Naive thymus-derived CD4-positive, alpha-beta T cell (primary cell): ENCODE measurements at regions not wholly inside any gene's neighbourhood (a gene's known extent, or its start where the extent isn't known, plus 50 kb on each side); places are given as distances from the start of the nearest gene placed in this dataset.

Experiments
- ATAC-seq: fragments of 150-1000 bp; cut with Tn5 transposase; 2 replicates; pipeline ENCODE4 v1.10.0; 2021; ENCODE audit warnings: mild to moderate bottlenecking, moderate library complexity
- CTCF ChIA-PET: fragments of 350-600 bp; sonication (Branson Sonifier 250); formaldehyde crosslinking; loops from one replicate; lab custom pipeline; 2021; ENCODE audit warnings: antibody characterized with exemption; lab: Charles Lee
- POLR2A ChIA-PET: fragments of 350-600 bp; sonication (Branson Sonifier 250); formaldehyde crosslinking; loops from one replicate; lab custom pipeline; 2021; ENCODE audit warnings: antibody characterized with exemption, inconsistent platforms; lab: Charles Lee
- DNase-seq, 9 donors: peaks; one replicate each; pipeline versions ENCODE4 v3.0.0 to v3.0.0-alpha.2; 2020 to 2022; ENCODE audit warnings: mixed read lengths in 1 of 9
- H3K27ac ChIP-seq: one replicate; pipeline ENCODE4 v1.7.0; 2013; ENCODE audit warnings: mild to moderate bottlenecking, low read depth, low read length, moderate library complexity
- H3K27me3 ChIP-seq, 2 donors: one replicate each; pipeline ENCODE4 v1.7.0; 2013; ENCODE audit warnings: low read length in 2 of 2, mild to moderate bottlenecking in 2 of 2, moderate library complexity in 2 of 2; ENCODE audit not compliant: control insufficient read depth in 2 of 2, insufficient read depth in 2 of 2
- H3K36me3 ChIP-seq, 3 experiments: 1 replicate in 2 of 3; 2 replicates in 1 of 3; pipeline ENCODE4 v1.7.0; 2013; ENCODE audit warnings: low read length in 3 of 3, mild to moderate bottlenecking in 3 of 3, moderate library complexity in 1 of 3; ENCODE audit not compliant: insufficient read depth in 3 of 3, control insufficient read depth in 2 of 3
- H3K4me1 ChIP-seq, 2 donors: one replicate each; pipeline ENCODE4 v1.7.0; 2013; ENCODE audit warnings: low read length in 2 of 2, mild to moderate bottlenecking in 2 of 2, moderate library complexity in 1 of 2; ENCODE audit not compliant: control insufficient read depth in 2 of 2, insufficient read depth in 2 of 2
- H3K4me3 ChIP-seq: 2 replicates; pipeline ENCODE4 v1.7.0; 2013; ENCODE audit warnings: mild to moderate bottlenecking, low read length
- H3K9me3 ChIP-seq, 3 experiments: 1 replicate in 2 of 3; 2 replicates in 1 of 3; pipeline ENCODE4 v1.7.0; 2013; ENCODE audit warnings: low read length in 3 of 3; ENCODE audit not compliant: control insufficient read depth in 2 of 3
- H3K27ac Mint-ChIP-seq, 9 donors: one replicate each; pipeline ENCODE4 v1.8.0; 2020 to 2022; ENCODE audit warnings: mixed read lengths in 9 of 9, mild to moderate bottlenecking in 8 of 9, moderate library complexity in 5 of 9, inconsistent platforms in 2 of 9
- H3K27me3 Mint-ChIP-seq, 5 donors: one replicate each; pipeline ENCODE4 v1.8.0; 2021 to 2022; ENCODE audit warnings: mixed read lengths in 5 of 5, mild to moderate bottlenecking in 1 of 5
- H3K36me3 Mint-ChIP-seq, 5 donors: one replicate each; pipeline ENCODE4 v1.8.0; 2020 to 2022; ENCODE audit warnings: mixed read lengths in 5 of 5, mild to moderate bottlenecking in 3 of 5, inconsistent platforms in 1 of 5
- H3K4me1 Mint-ChIP-seq, 7 donors: one replicate each; pipeline ENCODE4 v1.8.0; 2020 to 2022; ENCODE audit warnings: mixed read lengths in 7 of 7, mild to moderate bottlenecking in 3 of 7, inconsistent platforms in 1 of 7
- H3K4me3 Mint-ChIP-seq, 10 donors: one replicate each; pipeline ENCODE4 v1.8.0; 2020 to 2022; ENCODE audit warnings: mild to moderate bottlenecking in 10 of 10, mixed read lengths in 10 of 10, moderate library complexity in 6 of 10, inconsistent platforms in 2 of 10
- H3K9me3 Mint-ChIP-seq, 11 donors: one replicate each; pipeline ENCODE4 v1.8.0; 2020 to 2022; ENCODE audit warnings: mixed read lengths in 11 of 11, mild to moderate bottlenecking in 4 of 11, inconsistent platforms in 1 of 11, moderate library complexity in 1 of 11
- intact Hi-C, 2 donors: fragments of 100-400 bp; cut with micrococcal nuclease; formaldehyde crosslinking; loops; one replicate each; pipeline ENCODE4 v1.15.1; 2023

- Mint-ChIP-seq H3K36me3 (no peaks in the 10 kb centered on the region), H3K4me1 (no peaks in the 10 kb centered on the region), H3K27me3 (peaks cover 10 to 29% (median 21%) of the 10 kb centered on the region in 5 donors), H3K27ac (no peak overlapping the region), H3K4me3 (no peak overlapping the region), H3K9me3 (no peaks in the 10 kb centered on the region)
- H3K27ac ChIP-seq: no peak overlapping the region
- no peaks in the 10 kb centered on the region for H3K36me3 ChIP-seq
- no peak for ATAC-seq
- intact Hi-C loops: no loop called here
- DNase-seq: no peak
- ChIA-PET CTCF (interaction anchor here (0.9 kb wide), 2 partner anchors 128 to 130 kb away, joined by 4 to 5 read pairs; no protein-coding TSS in a partner anchor), POLR2A (no interaction called here)
- H3K9me3 ChIP-seq: no peaks in the 10 kb centered on the region
- H3K4me3 ChIP-seq: no peak overlapping the region
- H3K4me1 ChIP-seq: no peaks in the 10 kb centered on the region
- H3K27me3 ChIP-seq: no peaks in the 10 kb centered on the region
These were observed 96.9 kb upstream of the NT5E start for GRCh38 chr6:85353012-85353411.

GRCh38 chr6:85348643-85349042 is 101.2 kb upstream of the NT5E start:
- ATAC-seq: no peak
- Histone ChIP-seq H3K27me3 (no peaks in the 10 kb centered on the region), H3K4me1 (no peaks in the 10 kb centered on the region), H3K4me3 (no peak overlapping the region), H3K36me3 (no peaks in the 10 kb centered on the region), H3K27ac (no peak overlapping the region), H3K9me3 (no peaks in the 10 kb centered on the region)
- no peaks in the 10 kb centered on the region for H3K9me3 Mint-ChIP-seq
- POLR2A ChIA-PET: no interaction called here
- no peak overlapping the region for H3K4me3 Mint-ChIP-seq
- intact Hi-C loops: no loop called here
- H3K27me3 Mint-ChIP-seq: peaks cover 11 to 39% (median 15%) of the 10 kb centered on the region in 5 donors
- CTCF ChIA-PET: no interaction called here
- H3K4me1 Mint-ChIP-seq: no peaks in the 10 kb centered on the region
- no peak for DNase-seq
- no peaks in the 10 kb centered on the region for H3K36me3 Mint-ChIP-seq
- H3K27ac Mint-ChIP-seq: no peak overlapping the region

- H3K27me3 ChIP-seq: no peaks in the 10 kb centered on the region
- H3K4me3 ChIP-seq: no peak overlapping the region
- no peaks in the 10 kb centered on the region for H3K4me1 Mint-ChIP-seq
- ATAC-seq: no peak
- POLR2A ChIA-PET: no interaction called here
- no peaks in the 10 kb centered on the region for H3K9me3 Mint-ChIP-seq
- CTCF ChIA-PET: no interaction called here
- H3K9me3 ChIP-seq: no peaks in the 10 kb centered on the region
- peaks cover 15 to 38% (median 18%) of the 10 kb centered on the region in 5 donors for H3K27me3 Mint-ChIP-seq
- no peaks in the 10 kb centered on the region for H3K36me3 Mint-ChIP-seq
- intact Hi-C loops: no loop called here
- H3K4me3 Mint-ChIP-seq: no peak overlapping the region
- no peak for DNase-seq
- H3K27ac ChIP-seq: no peak overlapping the region
- H3K4me1 ChIP-seq: no peaks in the 10 kb centered on the region
- no peak overlapping the region for H3K27ac Mint-ChIP-seq
- H3K36me3 ChIP-seq: no peaks in the 10 kb centered on the region
These were observed 102.1 kb upstream of the NT5E start for GRCh38 chr6:85347812-85348211.

GRCh38 chr6:85346196-85346595 is 103.7 kb upstream of the NT5E start:
- ATAC-seq (no peak), DNase-seq (no peak)
- H3K36me3 ChIP-seq: no peaks in the 10 kb centered on the region
- no peak overlapping the region for H3K27ac ChIP-seq
- no peaks in the 10 kb centered on the region for H3K27me3 ChIP-seq
- no peaks in the 10 kb centered on the region for H3K4me1 ChIP-seq
- ChIA-PET POLR2A (no interaction called here), CTCF (no interaction called here)
- intact Hi-C loops: no loop called here
- Mint-ChIP-seq H3K9me3 (no peaks in the 10 kb centered on the region), H3K36me3 (no peaks in the 10 kb centered on the region), H3K4me1 (no peaks in the 10 kb centered on the region), H3K27ac (no peak overlapping the region), H3K27me3 (peaks cover 15 to 38% (median 24%) of the 10 kb centered on the region in 5 donors), H3K4me3 (no peak overlapping the region)
- H3K9me3 ChIP-seq: no peaks in the 10 kb centered on the region
- no peak overlapping the region for H3K4me3 ChIP-seq

GRCh38 chr6:85344996-85345395 is 104.9 kb upstream of the NT5E start:
- Mint-ChIP-seq H3K4me3 (no peak overlapping the region), H3K27ac (no peak overlapping the region), H3K9me3 (no peaks in the 10 kb centered on the region), H3K36me3 (no peaks in the 10 kb centered on the region), H3K4me1 (no peaks in the 10 kb centered on the region), H3K27me3 (peaks cover 15 to 29% (median 18%) of the 10 kb centered on the region in 5 donors)
- DNase-seq (no peak), ATAC-seq (no peak)
- Histone ChIP-seq H3K4me3 (no peak overlapping the region), H3K27me3 (no peaks in the 10 kb centered on the region), H3K36me3 (no peaks in the 10 kb centered on the region), H3K4me1 (no peaks in the 10 kb centered on the region), H3K27ac (no peak overlapping the region), H3K9me3 (no peaks in the 10 kb centered on the region)
- POLR2A ChIA-PET: interaction anchor here (0.8 kb wide), 1 partner anchor 9 kb away, joined by 4 read pairs; no protein-coding TSS in a partner anchor
- CTCF ChIA-PET: no interaction called here
- intact Hi-C loops: no loop called here

- ChIA-PET CTCF (no interaction called here), POLR2A (no interaction called here)
- H3K4me3 ChIP-seq: no peak overlapping the region
- intact Hi-C loops: no loop called here
- Mint-ChIP-seq H3K9me3 (no peaks in the 10 kb centered on the region), H3K4me3 (no peak overlapping the region), H3K27me3 (peaks cover 12 to 27% (median 17%) of the 10 kb centered on the region in 5 donors), H3K27ac (no peak overlapping the region), H3K36me3 (no peaks in the 10 kb centered on the region), H3K4me1 (no peaks in the 10 kb centered on the region)
- H3K27me3 ChIP-seq: no peaks in the 10 kb centered on the region
- H3K4me1 ChIP-seq: no peaks in the 10 kb centered on the region
- H3K27ac ChIP-seq: no peak overlapping the region
- no peaks in the 10 kb centered on the region for H3K36me3 ChIP-seq
- DNase-seq (no peak), ATAC-seq (no peak)
- no peaks in the 10 kb centered on the region for H3K9me3 ChIP-seq
These were observed 106.5 kb upstream of the NT5E start for GRCh38 chr6:85343428-85343827.

- intact Hi-C loops: no loop called here
These were observed 120.7 kb upstream of the NT5E start for GRCh38 chr6:85329196-85329595.

More at GRCh38 chr6:85329196-85329595, 120.7 kb upstream of the NT5E start:
- no peak overlapping the region for H3K27ac Mint-ChIP-seq
- H3K36me3 Mint-ChIP-seq: no peaks in the 10 kb centered on the region
- peaks cover 10 to 31% (median 19%) of the 10 kb centered on the region in 5 donors for H3K27me3 Mint-ChIP-seq
- no peaks in the 10 kb centered on the region for H3K4me1 ChIP-seq
- peaks cover 0 to 2% (median 0%) of the 10 kb centered on the region in 11 donors for H3K9me3 Mint-ChIP-seq
- ChIA-PET POLR2A (no interaction called here), CTCF (no interaction called here)
- H3K4me3 Mint-ChIP-seq: no peak overlapping the region
- no peaks in the 10 kb centered on the region for H3K27me3 ChIP-seq
- no peaks in the 10 kb centered on the region for H3K9me3 ChIP-seq
- no peak overlapping the region for H3K27ac ChIP-seq
- no peak for DNase-seq
- H3K36me3 ChIP-seq: no peaks in the 10 kb centered on the region
- ATAC-seq: no peak
- H3K4me1 Mint-ChIP-seq: no peaks in the 10 kb centered on the region
- no peak overlapping the region for H3K4me3 ChIP-seq
